ENCODE measurements at regions not wholly inside any gene's neighbourhood (a gene's known extent, or its start where the extent isn't known, plus 50 kb on each side); places are given as distances from the start of the nearest gene placed in this dataset.
"Not testable (repeated sequence)": the region's sequence is repeated elsewhere in the genome, so short reads cannot be mapped to it uniquely, and the experiment has no call there.

GRCh38 chr1:60292140-60292539 is 218.6 kb upstream of the C1orf87 start:
- no peak for DNase-seq

DNA sequence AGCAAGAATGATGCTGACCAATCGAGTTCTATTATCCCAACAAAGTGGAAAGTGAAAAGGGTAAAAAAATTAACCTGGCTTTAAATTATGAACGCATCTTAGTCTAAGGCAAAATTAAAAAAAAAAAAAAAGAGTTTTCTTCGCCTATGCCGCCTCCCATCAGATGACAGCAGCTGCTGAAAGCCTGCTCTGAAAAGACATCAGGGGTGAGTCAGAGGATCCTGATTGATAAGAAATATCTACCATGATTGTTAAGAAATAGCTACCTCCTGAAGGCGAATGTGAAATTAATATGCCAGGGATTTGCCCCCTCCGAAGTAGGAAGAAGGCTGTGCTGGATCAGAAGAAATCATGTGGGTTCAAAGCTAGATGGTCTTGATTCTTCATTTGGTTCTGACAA is 216.8 kb upstream of the C1orf87 start:
- DNase-seq: no peak

- no peak for DNase-seq
Measured at GRCh38 chr1:60287536-60287935, 214.0 kb upstream of the C1orf87 start.

GRCh38 chr1:60283690-60284089 is 210.1 kb upstream of the C1orf87 start:
- no peak for DNase-seq

DNA sequence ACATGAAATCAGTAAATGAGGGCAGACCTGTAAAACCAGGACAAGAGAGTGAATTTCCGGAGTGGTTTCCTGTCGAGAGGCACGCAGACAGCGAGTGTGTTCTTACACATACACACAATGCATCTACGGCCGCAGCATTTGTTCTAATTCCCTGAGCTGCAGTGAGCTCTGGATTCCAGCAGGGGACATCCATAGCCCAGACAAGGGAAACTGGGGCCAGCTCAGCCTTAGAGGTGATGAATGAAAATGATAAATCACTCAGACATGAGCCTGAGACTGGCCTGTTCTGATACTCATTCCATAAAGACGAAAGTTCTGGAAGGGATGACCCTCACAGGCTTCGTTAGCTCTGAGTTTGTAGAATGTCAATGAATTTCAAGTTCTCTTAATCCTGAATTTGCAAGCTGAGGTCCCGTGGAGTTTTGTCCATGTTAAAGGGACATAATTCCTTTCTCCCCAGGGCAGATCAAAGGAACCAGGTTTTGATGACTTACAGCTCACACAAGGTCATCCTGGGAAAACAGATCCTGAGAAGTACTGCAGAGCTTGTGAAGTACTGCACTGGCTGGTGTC is 207.9 kb upstream of the C1orf87 start:
- DNase-seq: peak in 1 of 2 donors; percentile 5

DNA sequence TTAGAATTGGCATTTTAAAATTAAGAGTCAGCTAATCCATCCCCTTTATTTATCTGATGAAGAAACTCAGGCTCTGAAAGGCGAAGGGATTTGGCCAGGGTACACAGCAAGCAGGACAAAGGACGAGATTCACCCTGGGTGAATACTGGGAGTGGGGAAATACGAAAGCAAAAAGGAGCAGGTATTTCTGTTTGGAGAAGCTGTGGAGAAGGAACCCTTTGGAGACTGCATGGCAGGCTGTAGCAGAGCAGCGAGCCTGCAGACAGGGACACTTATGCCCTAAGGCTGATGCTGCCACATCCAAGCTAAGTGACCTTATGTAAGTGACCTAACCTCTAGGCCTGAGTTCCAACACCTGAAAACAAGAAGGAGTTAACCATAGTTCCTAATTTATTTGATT is 207.2 kb upstream of the C1orf87 start:
- DNase-seq: no peak

DNA sequence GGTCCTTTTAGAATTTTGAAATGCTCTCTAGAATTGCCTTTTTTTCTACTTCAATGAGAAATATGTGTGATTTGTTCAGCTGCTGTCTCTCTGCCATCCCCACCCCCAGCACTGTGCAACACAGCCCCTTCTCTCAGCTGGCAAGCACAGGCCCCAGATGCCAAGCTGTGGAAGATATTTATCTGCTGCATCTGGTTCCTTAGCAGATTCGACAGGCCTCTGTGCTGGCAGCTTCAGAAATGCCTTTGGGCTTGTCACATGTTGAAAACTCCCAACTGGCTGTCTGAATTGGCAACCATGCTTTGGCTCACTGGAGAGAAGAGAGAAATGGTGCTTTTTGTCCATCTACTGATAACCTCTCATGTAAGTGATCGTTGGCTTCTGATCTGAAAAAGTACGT is 206.7 kb upstream of the C1orf87 start:
- DNase-seq: no peak

- no peak for DNase-seq
Measured at GRCh38 chr1:60279798-60280197, 206.2 kb upstream of the C1orf87 start.

DNA sequence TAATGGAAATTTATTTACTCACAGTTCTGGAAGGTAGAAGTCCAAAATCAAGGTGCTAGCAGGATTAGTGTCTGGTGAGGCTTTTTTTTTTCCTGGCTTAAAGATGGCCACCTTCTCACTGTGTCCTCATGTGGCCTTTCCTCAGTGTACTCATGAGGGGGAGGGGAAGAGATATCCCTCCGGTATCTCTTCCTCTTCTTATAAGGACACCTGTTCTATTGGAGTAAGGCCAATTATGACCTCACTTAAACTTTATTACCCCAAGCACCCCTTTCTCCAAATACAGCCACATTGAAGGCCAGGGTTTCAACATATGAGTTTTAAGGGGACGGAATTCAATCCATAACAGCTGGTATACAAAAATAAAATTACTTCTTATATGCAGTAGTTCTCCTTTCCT is 203.7 kb upstream of the C1orf87 start:
- DNase-seq: no peak

- no peak for DNase-seq
Measured at GRCh38 chr1:60274422-60275290, 201.1 kb upstream of the C1orf87 start.

GRCh38 chr1:60273185-60273584 is 199.6 kb upstream of the C1orf87 start:
- no peak for DNase-seq

- DNase-seq: no peak
Measured at GRCh38 chr1:60271041-60271440, 197.5 kb upstream of the C1orf87 start.

DNA sequence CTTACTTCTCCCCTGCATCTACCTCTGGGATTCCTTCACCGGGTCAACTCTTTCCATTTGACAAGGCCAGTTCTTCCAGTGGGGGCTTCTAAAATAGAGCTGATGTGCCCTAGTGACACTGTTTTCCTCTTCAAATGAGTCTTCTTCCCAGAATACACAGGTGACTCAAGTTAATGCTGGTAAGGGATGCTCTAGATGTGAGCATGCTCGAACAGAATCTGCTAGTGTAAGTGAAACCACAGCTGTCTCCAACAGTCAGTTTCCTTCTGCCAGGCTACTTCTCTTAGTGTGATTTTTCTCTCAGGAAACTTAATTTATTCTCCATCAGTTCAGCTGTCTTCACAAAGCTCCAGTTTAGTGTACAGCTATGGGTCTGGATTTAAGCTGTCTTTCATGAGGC is 194.9 kb upstream of the C1orf87 start:
- DNase-seq: no peak

DNA sequence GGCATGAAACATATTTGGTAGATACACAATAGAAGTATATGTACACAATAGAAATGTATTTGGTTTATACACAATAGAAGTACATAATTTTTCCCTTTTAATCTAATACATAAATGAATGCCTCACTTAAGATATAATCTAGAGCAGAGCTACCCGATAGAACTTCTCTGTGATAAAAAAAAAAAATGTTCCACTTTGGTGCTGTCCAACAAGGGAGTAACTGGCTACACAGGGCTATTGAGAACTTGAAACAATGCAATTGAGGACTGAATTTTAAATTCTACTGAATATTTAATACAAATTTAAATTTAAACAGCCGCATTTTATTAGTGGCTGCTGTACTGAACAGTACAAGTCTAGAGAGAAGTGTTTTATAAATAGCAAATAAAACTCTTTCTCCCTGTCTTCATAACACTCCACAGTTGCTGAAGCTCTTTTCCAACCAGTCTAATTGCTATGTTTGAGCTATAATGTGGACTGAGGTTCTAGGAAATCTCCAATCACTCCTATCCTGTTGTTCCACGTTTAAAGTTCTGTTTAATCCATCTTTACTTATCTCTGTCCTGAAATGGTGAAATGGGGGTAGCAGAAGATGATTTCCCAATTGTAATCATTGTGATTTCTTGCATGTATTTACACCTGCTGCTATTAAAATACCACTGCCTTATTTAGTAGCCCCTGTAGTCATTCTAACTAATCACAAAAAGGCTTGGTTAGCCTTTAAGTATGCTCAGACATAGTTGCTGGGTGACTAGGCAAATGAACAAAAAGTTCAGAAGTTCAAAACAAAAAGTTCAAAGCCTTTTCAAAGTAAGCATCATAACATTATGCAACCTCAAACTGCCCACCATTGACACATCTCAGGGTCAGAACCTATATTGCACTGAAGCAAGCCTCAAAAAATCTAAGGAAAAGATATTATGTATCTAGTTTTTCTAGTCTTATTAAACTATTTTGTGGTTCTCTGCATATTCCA is 192.3 kb upstream of the C1orf87 start:
- no peak for DNase-seq

- no peak for DNase-seq
Measured at GRCh38 chr1:60262701-60263100, 189.1 kb upstream of the C1orf87 start.

GRCh38 chr1:60257531-60257930 is 184.0 kb upstream of the C1orf87 start:
- DNase-seq: no peak

- DNase-seq: no peak
Measured at GRCh38 chr1:60255565-60255964, 182.0 kb upstream of the C1orf87 start.

- DNase-seq: no peak
Measured at GRCh38 chr1:60251426-60251825, 177.9 kb upstream of the C1orf87 start.

DNA sequence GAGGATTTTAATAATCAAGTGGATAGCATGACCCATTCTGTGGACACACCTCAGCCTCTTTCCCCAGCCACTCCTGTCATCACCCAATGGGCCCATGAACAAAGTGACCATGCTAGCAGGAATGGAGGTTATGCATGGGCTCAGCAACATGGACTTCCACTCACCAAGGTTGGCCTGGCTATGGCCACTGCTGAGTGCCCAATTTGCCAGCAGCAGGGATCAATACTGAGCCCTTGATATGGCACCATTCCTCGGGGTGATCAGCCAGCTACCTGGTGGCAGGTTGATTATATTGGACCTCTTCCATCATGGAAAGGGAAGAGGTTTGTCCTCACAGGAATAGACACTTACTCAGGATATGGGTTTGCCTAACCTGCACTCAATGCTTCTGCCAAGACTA is 173.9 kb upstream of the C1orf87 start:
- DNase-seq: not testable (repeated sequence)

DNA sequence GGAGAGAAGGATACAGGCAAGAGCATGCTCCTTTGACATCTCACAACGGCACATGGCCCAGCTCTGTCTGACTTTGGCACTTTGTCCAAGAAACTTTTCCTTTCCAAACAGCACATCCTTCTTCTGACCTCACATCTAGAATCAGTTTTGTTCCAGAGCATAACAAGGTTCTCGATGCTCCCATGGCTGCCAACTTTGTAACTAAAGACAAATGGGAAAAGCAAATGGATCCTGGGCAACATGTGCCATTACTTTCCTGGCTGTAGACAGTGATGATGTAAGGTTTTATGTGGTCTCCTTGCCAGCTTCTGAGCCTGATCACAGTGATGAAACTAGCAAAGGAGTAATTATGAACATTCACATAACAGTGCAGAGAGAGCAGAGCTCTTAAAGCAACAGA is 171.8 kb upstream of the C1orf87 start:
- DNase-seq: no peak

GRCh38 chr1:60244906-60245305 is 171.3 kb upstream of the C1orf87 start:
- no peak for DNase-seq

- DNase-seq: no peak
Measured at GRCh38 chr1:60235275-60235674, 161.7 kb upstream of the C1orf87 start.

DNA sequence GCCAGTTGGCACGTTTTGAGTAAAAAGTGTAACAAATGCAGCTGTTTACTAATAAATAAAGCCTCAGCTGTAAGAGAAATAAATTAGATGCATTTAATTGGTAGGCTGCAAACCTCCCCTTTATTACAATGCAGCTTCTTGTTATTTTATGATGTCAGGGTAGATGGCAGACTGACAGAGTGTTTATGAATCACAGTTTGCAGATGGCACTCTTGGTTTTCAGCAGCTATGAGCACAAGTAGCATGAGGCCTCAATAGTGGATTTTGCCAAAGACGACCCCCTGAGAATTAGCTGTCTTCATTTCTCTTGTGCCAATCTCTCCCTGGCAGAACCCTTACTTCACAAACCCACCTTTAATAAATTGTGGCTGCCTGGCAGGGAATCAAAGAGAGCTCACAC is 161.2 kb upstream of the C1orf87 start:
- no peak for DNase-seq

DNA sequence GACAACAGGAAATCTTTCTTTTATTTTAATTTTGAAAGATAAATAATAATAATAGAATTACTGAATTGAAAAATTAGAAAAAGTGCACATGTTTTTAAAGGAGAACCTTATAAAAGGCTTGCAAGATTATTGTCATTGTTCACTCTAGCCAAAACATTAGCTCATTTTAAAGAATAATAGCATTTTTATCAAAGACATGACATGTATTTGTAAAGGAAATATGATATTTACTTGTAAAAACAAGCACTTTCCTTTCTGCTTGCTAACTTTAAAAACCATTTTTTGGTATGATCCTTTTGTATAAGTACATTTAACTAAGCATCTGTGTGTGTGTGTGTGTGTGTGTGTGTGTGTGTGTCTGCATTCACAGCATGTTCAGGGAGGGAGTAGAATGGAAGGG is 156.3 kb upstream of the C1orf87 start:
- no peak for DNase-seq
